IMR-90 (cell line): ENCODE measurements at regions not wholly inside any gene's neighbourhood (a gene's known extent, or its start where the extent isn't known, plus 50 kb on each side); places are given as distances from the start of the nearest gene placed in this dataset.

Experiments used
- ATAC-seq: fragments of 200-7000 bp; cut with Tn5 transposase; 2 replicates; pipeline ENCODE4 v1.9.1; 2020; ENCODE audit warnings: low read depth, mild to moderate bottlenecking, moderate library complexity
- BruUV-seq: library from RNA; stranded (reverse); fragments of 400-500 nt; replicated peaks from 2 replicates; lab custom pipeline; 2021; lab: Mats Ljungman, UMichigan
- CTCF ChIA-PET: fragments of 300-600 bp; formaldehyde crosslinking; extraction: SDS; loops from one replicate; lab custom pipeline; 2021; ENCODE audit warnings: antibody characterized with exemption; lab: Yijun Ruan, JAX
- POLR2A ChIA-PET: fragments of 300-600 bp; sonication (Branson Sonifier 250); formaldehyde crosslinking; loops from one replicate; lab custom pipeline; 2022; ENCODE audit warnings: antibody characterized with exemption; ENCODE audit not compliant: unreplicated experiment; lab: Charles Lee
- DNase-seq: peaks from one replicate; pipeline ENCODE4 v3.0.0; 2013
- H2AFZ ChIP-seq: replicated peaks from 2 replicates; pipeline ENCODE3; 2013; ENCODE audit warnings: low read length, mild to moderate bottlenecking; ENCODE audit not compliant: poor library complexity
- H2AK5ac ChIP-seq: 2 replicates; pipeline ENCODE4 v1.6.1; 2013; ENCODE audit warnings: low read depth, low read length, inconsistent platforms
- H2AK9ac ChIP-seq: replicated peaks from 2 replicates; pipeline ENCODE3; 2013; ENCODE audit warnings: mild to moderate bottlenecking, low read depth, low read length, moderate library complexity; ENCODE audit not compliant: poor library complexity
- H2BK120ac ChIP-seq: 2 replicates; pipeline ENCODE4 v1.6.1; 2013; ENCODE audit warnings: low read depth, low read length, inconsistent platforms
- H2BK15ac ChIP-seq: 3 replicates; pipeline ENCODE4 v1.6.1; 2013; ENCODE audit warnings: low read depth, low read length, inconsistent platforms
- H2BK20ac ChIP-seq: 2 replicates; pipeline ENCODE4 v1.6.1; 2013; ENCODE audit warnings: low read depth, mild to moderate bottlenecking, inconsistent platforms, low read length, moderate library complexity
- H2BK5ac ChIP-seq: 2 replicates; pipeline ENCODE4 v1.6.1; 2013; ENCODE audit warnings: mild to moderate bottlenecking, low read depth, low read length, inconsistent platforms; ENCODE audit not compliant: poor library complexity, severe bottlenecking
- H3K14ac ChIP-seq: replicated peaks from 2 replicates; pipeline ENCODE4 v1.6.1; 2013; ENCODE audit warnings: low read depth, low read length, inconsistent platforms
- H3K18ac ChIP-seq: 2 replicates; pipeline ENCODE4 v1.6.1; 2013; ENCODE audit warnings: low read depth, low read length, control low read depth
- H3K23ac ChIP-seq: 2 replicates; pipeline ENCODE4 v1.6.1; 2013; ENCODE audit warnings: low read depth, low read length, inconsistent platforms
- H3K27ac ChIP-seq: 2 replicates; pipeline ENCODE4 v1.5.1; 2013; ENCODE audit warnings: mild to moderate bottlenecking, control low read depth, low read length; ENCODE audit not compliant: insufficient read depth
- H3K27me3 ChIP-seq: 2 replicates; pipeline ENCODE4 v1.6.1; 2013; ENCODE audit warnings: low read length; ENCODE audit not compliant: control insufficient read depth, insufficient read depth
- H3K36me3 ChIP-seq: 2 replicates; pipeline ENCODE4 v1.6.1; 2013; ENCODE audit warnings: low read length, mixed read lengths; ENCODE audit not compliant: control insufficient read depth, insufficient read depth
- H3K4ac ChIP-seq: 2 replicates; pipeline ENCODE4 v1.6.1; 2013; ENCODE audit warnings: low read depth, low read length, inconsistent platforms
- H3K4me1 ChIP-seq: 2 replicates; pipeline ENCODE4 v1.6.1; 2013; ENCODE audit warnings: low read length, mixed read lengths; ENCODE audit not compliant: control insufficient read depth, insufficient read depth
- H3K4me2 ChIP-seq: 2 replicates; pipeline ENCODE4 v1.6.1; 2013; ENCODE audit warnings: low read depth, mild to moderate bottlenecking, control low read depth, low read length, moderate library complexity
- H3K4me3 ChIP-seq: 2 replicates; pipeline ENCODE4 v1.5.1; 2013; ENCODE audit warnings: low read depth, mild to moderate bottlenecking, control low read depth, low read length, moderate library complexity; ENCODE audit not compliant: insufficient read depth
- H3K56ac ChIP-seq: 2 replicates; pipeline ENCODE4 v1.6.1; 2013; ENCODE audit warnings: low read length, inconsistent platforms; ENCODE audit not compliant: insufficient read depth; ENCODE audit errors: extremely low read depth
- H3K79me1 ChIP-seq, 2 experiments: 2 replicates each; pipeline ENCODE4 v1.6.1; 2013; ENCODE audit warnings: low read length in 2 of 2, inconsistent platforms in 1 of 2, low read depth in 1 of 2
- H3K9ac ChIP-seq: 2 replicates; pipeline ENCODE4 v1.6.1; 2013; ENCODE audit warnings: low read depth, low read length, control low read depth
- H3K9me1 ChIP-seq: 2 replicates; pipeline ENCODE4 v1.6.1; 2013; ENCODE audit warnings: low read length, inconsistent platforms; ENCODE audit not compliant: insufficient read depth
- H3K9me3 ChIP-seq: 2 replicates; pipeline ENCODE4 v1.6.1; 2013; ENCODE audit warnings: low read length; ENCODE audit not compliant: control insufficient read depth, insufficient read depth
- H4K20me1 ChIP-seq: 2 replicates; pipeline ENCODE4 v1.6.1; 2013; ENCODE audit warnings: low read length, inconsistent platforms; ENCODE audit not compliant: insufficient read depth
- H4K5ac ChIP-seq: 2 replicates; pipeline ENCODE4 v1.6.1; 2013; ENCODE audit warnings: mild to moderate bottlenecking, low read depth, low read length, control low read depth
- H4K8ac ChIP-seq, 2 experiments: 2 replicates each; pipeline ENCODE4 v1.6.1; 2013; ENCODE audit warnings: low read depth in 2 of 2, low read length in 2 of 2, control low read depth in 1 of 2, inconsistent platforms in 1 of 2
- H4K91ac ChIP-seq: 2 replicates; pipeline ENCODE4 v1.6.1; 2013; ENCODE audit warnings: low read depth, low read length, inconsistent platforms; ENCODE audit not compliant: insufficient read depth
- BHLHE40 ChIP-seq: fragments of 150-350 bp; IDR thresholded peaks from 2 replicates; pipeline ENCODE4 v1.6.1; 2016; ENCODE audit warnings: mild to moderate bottlenecking, low read depth, low read length
- CEBPB ChIP-seq: IDR thresholded peaks from 2 replicates; pipeline ENCODE4 v1.6.1; 2012; ENCODE audit warnings: low read depth, low read length, improper control_type of control experiment
- CHD1 ChIP-seq: IDR thresholded peaks from 2 replicates; pipeline ENCODE4 v1.6.1; 2012; ENCODE audit warnings: low read depth, low read length, improper control_type of control experiment
- ELK1 ChIP-seq: fragments of 150-350 bp; IDR thresholded peaks from 2 replicates; pipeline ENCODE4 v1.6.1; 2016; ENCODE audit warnings: low read depth, mild to moderate bottlenecking, low read length, moderate library complexity, borderline replicate concordance
- FOS ChIP-seq: fragments of 150-350 bp; IDR thresholded peaks from 2 replicates; pipeline ENCODE4 v1.6.1; 2016; ENCODE audit warnings: low read depth, low read length
- NFE2L2 ChIP-seq: fragments of 150-350 bp; IDR thresholded peaks from 2 replicates; pipeline ENCODE4 v1.6.1; 2016; ENCODE audit warnings: low read depth, mild to moderate bottlenecking, low read length
- POLR2A ChIP-seq: IDR thresholded peaks from 2 replicates; pipeline ENCODE4 v1.6.1; 2012; ENCODE audit warnings: mild to moderate bottlenecking, low read depth, low read length
- RAD21 ChIP-seq: IDR thresholded peaks from 2 replicates; pipeline ENCODE4 v1.6.1; 2012; ENCODE audit warnings: low read length, improper control_type of control experiment
- dilution Hi-C: fragments of 300-500 bp; cut with HindIII; formaldehyde crosslinking; loops from one replicate; pipeline ENCODE4 v1.14.3; 2018; ENCODE audit warnings: low sequenced_read_pairs; ENCODE audit not compliant: unreplicated experiment
- in situ Hi-C: fragments of 300-500 bp; cut with MboI; formaldehyde crosslinking; loops from 3 replicates; pipeline ENCODE4 v1.14.3; 2019; ENCODE audit warnings: low sequenced_read_pairs, inconsistent platforms, mixed read lengths
- intact Hi-C: fragments of 100-400 bp; cut with micrococcal nuclease; formaldehyde crosslinking; loops from 2 replicates; pipeline ENCODE4 v1.10.0; 2022

- Histone ChIP-seq H2BK15ac (peak overlapping the region; percentile 24; the same call in 1 of the 3 replicates), H2AFZ (no peak overlapping the region), H3K9me1 (no peaks in the 10 kb centered on the region), H3K14ac (peak overlapping the region; percentile 74; the same call in 1 of the 2 replicates), H3K23ac (peak overlapping the region; percentile 64; the same call in 1 of the 2 replicates), H3K4ac (no peak overlapping the region; the same call in 1 of the 2 replicates), H4K20me1 (no peaks in the 10 kb centered on the region), H4K8ac (peak overlapping the region; percentile 52 to 59; a peak in 3 of 4 replicates), H3K9me3 (no peaks in the 10 kb centered on the region), H4K91ac (peak overlapping the region; percentile 48; the same call in 1 of the 2 replicates), H4K5ac (peak overlapping the region; percentile 85; the same call in 1 of the 2 replicates), H2AK9ac (no peak overlapping the region), H3K4me2 (peak overlapping the region; percentile 53; the same call in 1 of the 2 replicates), H2BK5ac (peak overlapping the region; percentile 86), H3K4me1 (peaks cover 5% of the 10 kb centered on the region; the same call in 1 of the 2 replicates), H2BK20ac (peak overlapping the region; percentile 19; the same call in 1 of the 2 replicates), H3K4me3 (no peak overlapping the region), H3K79me1 (no peaks in the 10 kb centered on the region), H2AK5ac (no peak overlapping the region), H3K56ac (no peak overlapping the region), H3K27ac (no peak overlapping the region), H3K36me3 (no peaks in the 10 kb centered on the region), H3K27me3 (no peaks in the 10 kb centered on the region), H3K18ac (peak overlapping the region; percentile 85; the same call in 1 of the 2 replicates), H2BK120ac (peak overlapping the region; percentile 87), H3K9ac (no peak overlapping the region)
- peak; percentile 84 for DNase-seq
- CTCF ChIA-PET, result no interaction called here
- dilution Hi-C loops (no loop called here), intact Hi-C loops (no loop called here), in situ Hi-C loops (no loop called here)
- no peak for TF ChIP-seq BHLHE40
- no peak for TF ChIP-seq NFE2L2
- TF ChIP-seq FOS, result no peak
- TF ChIP-seq POLR2A, result no peak
- no peak for TF ChIP-seq CHD1
- no peak for TF ChIP-seq CEBPB
- no peak for TF ChIP-seq ELK1
- no peak for TF ChIP-seq RAD21
- peak; percentile 95 for ATAC-seq
- POLR2A ChIA-PET, result no interaction called here
- no TSS peak for BruUV-seq
Observed at GRCh38 chr11:28584992-28585391, 476.8 kb downstream of the METTL15 start.
